Keratinocyte (primary cell): ENCODE measurements at regions not wholly inside any gene's neighbourhood (a gene's known extent, or its start where the extent isn't known, plus 50 kb on each side); places are given as distances from the start of the nearest gene placed in this dataset.

Source experiments
- DNase-seq: peaks from one replicate; pipeline ENCODE4 v3.0.0-alpha.2; 2011; ENCODE audit warnings: low read depth, missing footprints, low spot score
- FAIRE-seq: peaks from 2 replicates; lab custom pipeline; 2011; peaks lifted over from hg19 to GRCh38; lab: Jason Lieb, UNC
- H2AFZ ChIP-seq: 2 replicates; pipeline ENCODE4 v1.6.0; 2012; ENCODE audit warnings: low read length, control low read depth, inconsistent platforms; ENCODE audit not compliant: control insufficient read depth
- H3K27ac ChIP-seq: 2 replicates; pipeline ENCODE4 v1.5.1; 2011; ENCODE audit warnings: low read length; ENCODE audit not compliant: control insufficient read depth, insufficient read depth
- H3K27me3 ChIP-seq: 3 replicates; pipeline ENCODE4 v1.6.0; 2011; ENCODE audit warnings: low read length; ENCODE audit not compliant: control insufficient read depth, insufficient read depth; ENCODE audit errors: extremely low read depth
- H3K36me3 ChIP-seq, 2 experiments: 2 replicates in 1 of 2; 3 replicates in 1 of 2; pipeline ENCODE4 v1.5.1; 2011; ENCODE audit warnings: low read length in 2 of 2, mild to moderate bottlenecking in 1 of 2; ENCODE audit not compliant: control insufficient read depth in 2 of 2, insufficient read depth in 2 of 2; ENCODE audit errors: extremely low read depth in 1 of 2
- H3K4me1 ChIP-seq: 3 replicates; pipeline ENCODE4 v1.5.1; 2011; ENCODE audit warnings: low read length; ENCODE audit not compliant: control insufficient read depth, insufficient read depth; ENCODE audit errors: extremely low read depth
- H3K4me2 ChIP-seq: 3 replicates; pipeline ENCODE4 v1.6.0; 2011; ENCODE audit warnings: low read depth, low read length; ENCODE audit not compliant: control insufficient read depth, insufficient read depth; ENCODE audit errors: extremely low read depth
- H3K4me3 ChIP-seq, 3 experiments: fragments of 200-600 bp in 1 of 3; sonication (generic) in 1 of 3; 2 replicates in 2 of 3; 3 replicates in 1 of 3; pipeline ENCODE4 v1.5.1; 2011 to 2016; ENCODE audit warnings: low read length in 3 of 3, mild to moderate bottlenecking in 3 of 3, control low read depth in 2 of 3, inconsistent platforms in 1 of 3, low read depth in 1 of 3, mixed read lengths in 1 of 3, mixed run types in 1 of 3, moderate library complexity in 1 of 3; ENCODE audit not compliant: control insufficient read depth in 2 of 3, insufficient read depth in 2 of 3; ENCODE audit errors: extremely low read depth in 1 of 3
- H3K79me2 ChIP-seq: 2 replicates; pipeline ENCODE4 v1.6.0; 2012; ENCODE audit warnings: low read length; ENCODE audit not compliant: control insufficient read depth, insufficient read depth
- H3K9ac ChIP-seq: 3 replicates; pipeline ENCODE4 v1.6.0; 2011; ENCODE audit warnings: low read length; ENCODE audit not compliant: control insufficient read depth, insufficient read depth; ENCODE audit errors: extremely low read depth
- H3K9me1 ChIP-seq: 3 replicates; pipeline ENCODE4 v1.6.0; 2011; ENCODE audit warnings: low read length; ENCODE audit not compliant: control insufficient read depth, insufficient read depth; ENCODE audit errors: extremely low read depth
- H3K9me3 ChIP-seq: 2 replicates; pipeline ENCODE4 v1.5.1; 2012; ENCODE audit warnings: low read depth, low read length; ENCODE audit not compliant: control insufficient read depth
- H4K20me1 ChIP-seq: 3 replicates; pipeline ENCODE4 v1.6.0; 2011; ENCODE audit warnings: low read length; ENCODE audit not compliant: control insufficient read depth, insufficient read depth; ENCODE audit errors: extremely low read depth
- CTCF ChIP-seq, 3 experiments: IDR thresholded peaks in 1 of 3; conservative IDR thresholded peaks in 1 of 3; optimal IDR thresholded peaks in 1 of 3; 2 replicates in 2 of 3; 3 replicates in 1 of 3; pipeline versions ENCODE3 to v1.5.1; 2011; ENCODE audit warnings: low read length in 3 of 3, mild to moderate bottlenecking in 3 of 3, moderate library complexity in 2 of 3, control low read depth in 1 of 3, inconsistent platforms in 1 of 3; ENCODE audit not compliant: insufficient read depth in 2 of 3; ENCODE audit errors: extremely low read depth in 1 of 3
- EZH2 ChIP-seq: IDR thresholded peaks from one replicate; pipeline ENCODE4 v1.6.1; 2012; ENCODE audit warnings: inconsistent platforms, mild to moderate bottlenecking, low read length, moderate library complexity
- dilution Hi-C: fragments of 300-500 bp; cut with MboI; formaldehyde crosslinking; loops from one replicate; pipeline ENCODE4 v1.7.0; 2020; ENCODE audit warnings: low sequenced_read_pairs; ENCODE audit not compliant: extremely low pct_ligation_motif_present

- FAIRE-seq, result no peak
- Histone ChIP-seq H3K4me2 (no peak overlapping the region), H3K4me1 (no peaks in the 10 kb centered on the region), H2AFZ (no peak overlapping the region), H3K4me3 (no peak overlapping the region), H4K20me1 (no peaks in the 10 kb centered on the region), H3K27ac (no peak overlapping the region), H3K27me3 (no peaks in the 10 kb centered on the region), H3K9me1 (no peaks in the 10 kb centered on the region), H3K9ac (no peak overlapping the region), H3K36me3 (no peaks in the 10 kb centered on the region), H3K9me3 (no peaks in the 10 kb centered on the region), H3K79me2 (no peaks in the 10 kb centered on the region)
- dilution Hi-C loops, result no loop called here
- TF ChIP-seq EZH2 (no peak), CTCF (optimal IDR thresholded peaks at IDR 0.05 in 1 of 3, IDR thresholded peaks at IDR 0.05 in 1 of 3, conservative IDR thresholded peaks at IDR 0.05 in 1 of 3; ENCODE audit: extremely low read depth in 1 of 3, insufficient read depth in 2 of 3, low read length in 3 of 3) (no peak)
- no peak for DNase-seq
Observed at GRCh38 chr4:29240641-29241040, 1479.5 kb upstream of the PCDH7 start.

- DNase-seq (no peak), FAIRE-seq (no peak)
- Histone ChIP-seq H2AFZ (no peak overlapping the region), H3K79me2 (no peaks in the 10 kb centered on the region), H3K27me3 (no peaks in the 10 kb centered on the region), H3K27ac (no peak overlapping the region), H3K9ac (no peak overlapping the region), H3K9me3 (no peaks in the 10 kb centered on the region), H4K20me1 (no peaks in the 10 kb centered on the region), H3K4me2 (no peak overlapping the region), H3K36me3 (no peaks in the 10 kb centered on the region), H3K9me1 (no peaks in the 10 kb centered on the region), H3K4me3 (no peak overlapping the region), H3K4me1 (no peaks in the 10 kb centered on the region)
- dilution Hi-C loops, result no loop called here
- TF ChIP-seq CTCF (optimal IDR thresholded peaks at IDR 0.05 in 1 of 3, IDR thresholded peaks at IDR 0.05 in 1 of 3, conservative IDR thresholded peaks at IDR 0.05 in 1 of 3; ENCODE audit: extremely low read depth in 1 of 3, insufficient read depth in 2 of 3, low read length in 3 of 3) (no peak), EZH2 (no peak)
Observed at GRCh38 chr4:29243054-29243453, 1477.1 kb upstream of the PCDH7 start.
